ENCODE measurements at regions not wholly inside any gene's neighbourhood (a gene's known extent, or its start where the extent isn't known, plus 50 kb on each side); places are given as distances from the start of the nearest gene placed in this dataset.
"Not testable (repeated sequence)": the region's sequence is repeated elsewhere in the genome, so short reads cannot be mapped to it uniquely, and the experiment has no call there.

DNA sequence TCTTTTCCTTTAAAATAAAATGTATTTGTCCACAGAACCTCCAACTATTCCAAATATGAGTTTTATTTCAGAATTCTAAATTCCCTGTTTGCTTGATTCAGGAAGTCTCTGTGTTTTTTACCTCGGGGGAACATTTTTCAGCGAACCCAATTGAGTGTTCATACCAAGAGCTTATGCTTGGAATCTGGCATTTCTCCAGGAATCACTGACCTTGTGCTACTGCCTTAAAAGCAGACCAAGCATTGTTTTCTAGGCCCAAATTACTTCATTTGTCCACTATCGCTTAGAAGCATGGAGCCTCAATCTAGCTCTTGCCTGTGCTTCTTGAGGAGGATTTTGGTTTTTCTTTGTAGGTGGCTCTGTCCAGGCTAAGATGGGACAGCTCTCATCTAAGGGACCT lies 59.4 kb downstream of the EBLN1 start:
- no peak for DNase-seq (ENCODE audit: low spot score)

DNA sequence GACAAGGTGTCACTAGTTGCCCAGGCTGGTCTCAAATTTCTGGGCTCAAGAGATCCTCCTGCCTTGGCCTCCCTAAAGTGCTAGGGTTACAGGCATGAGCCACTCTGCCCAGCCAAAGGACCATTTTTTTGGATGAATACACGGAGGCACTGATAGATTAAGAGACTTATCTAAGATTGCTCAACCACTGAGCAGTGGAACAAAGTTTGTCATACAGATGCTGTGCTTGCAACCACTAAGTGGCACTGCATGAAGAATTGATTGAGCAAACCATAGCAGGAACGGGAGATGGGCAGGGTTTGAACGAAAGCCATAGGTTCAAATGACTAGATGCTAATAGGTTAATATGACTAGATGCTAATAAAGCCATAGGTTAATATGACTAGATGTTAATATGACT lies 61.1 kb downstream of the EBLN1 start:
- peak; percentile 10 for DNase-seq (ENCODE audit: low spot score)

- DNase-seq (ENCODE audit: low spot score) = no peak
These were observed 65.4 kb downstream of the EBLN1 start for GRCh38 chr10:22152403-22152802.

DNA sequence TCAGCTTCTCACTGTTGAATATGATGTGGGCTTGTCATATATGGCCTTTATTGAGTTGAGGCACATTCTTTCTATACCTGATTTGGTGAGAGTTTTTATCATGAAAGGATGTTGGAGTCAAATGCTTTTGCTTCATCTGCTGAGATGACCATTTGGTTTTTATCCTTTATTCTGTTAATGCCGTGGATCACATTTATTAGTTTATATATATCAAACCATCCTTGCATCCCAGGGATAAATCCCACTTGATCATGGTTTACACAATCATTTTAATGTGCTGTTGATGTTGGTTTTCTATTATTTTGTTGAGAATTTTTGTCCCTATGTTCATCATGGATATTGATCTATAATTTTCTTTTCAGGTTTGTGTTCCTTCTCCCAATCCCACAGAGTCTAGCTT lies 67.0 kb downstream of the EBLN1 start:
- DNase-seq (ENCODE audit: low spot score) = no peak

DNA sequence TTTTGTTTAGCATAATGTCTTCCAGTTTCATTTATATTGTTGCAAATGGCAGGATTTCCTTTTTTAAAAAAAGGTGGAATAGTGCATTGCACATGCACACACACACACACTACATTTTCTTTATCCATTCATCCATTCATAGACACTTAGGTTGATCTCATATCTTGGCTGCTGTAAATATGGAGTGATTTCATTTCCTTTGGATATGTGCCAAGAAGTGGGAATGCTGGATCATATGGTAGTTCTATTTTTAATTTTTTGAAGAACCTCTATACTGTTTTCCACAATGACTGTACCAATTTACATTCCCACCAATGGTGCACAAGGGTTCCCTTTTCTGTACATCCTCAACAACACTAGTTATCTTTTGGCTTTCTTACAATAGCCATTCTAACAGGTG lies 68.9 kb downstream of the EBLN1 start:
- DNase-seq (ENCODE audit: low spot score) = peak; percentile 38

- not testable (repeated sequence) for DNase-seq (ENCODE audit: low spot score)
These were observed 71.9 kb downstream of the EBLN1 start for GRCh38 chr10:22145873-22146272.

DNA sequence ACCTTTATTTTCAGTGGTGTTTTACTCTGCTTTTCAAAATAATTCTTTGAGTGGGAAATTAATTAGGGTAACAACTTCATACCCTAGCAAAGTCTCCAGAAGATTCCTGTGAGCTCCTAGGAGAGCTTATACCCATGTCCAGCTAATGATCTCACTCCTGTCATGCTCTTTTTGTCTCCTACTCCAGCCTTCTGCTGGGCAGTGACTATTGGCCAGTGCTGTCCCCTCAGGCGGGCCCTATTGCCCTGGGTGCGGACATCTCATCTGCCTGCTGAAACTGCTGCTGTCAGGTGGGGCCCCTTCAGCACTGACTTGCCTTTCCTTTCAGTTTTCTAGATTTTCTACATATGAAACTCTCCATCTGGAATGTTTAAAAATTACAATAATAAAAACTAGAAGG lies 80.3 kb downstream of the EBLN1 start:
- DNase-seq (ENCODE audit: low spot score) = no peak

GRCh38 chr10:22135591-22135990 lies 82.2 kb downstream of the EBLN1 start:
- DNase-seq (ENCODE audit: low spot score) = no peak

DNA sequence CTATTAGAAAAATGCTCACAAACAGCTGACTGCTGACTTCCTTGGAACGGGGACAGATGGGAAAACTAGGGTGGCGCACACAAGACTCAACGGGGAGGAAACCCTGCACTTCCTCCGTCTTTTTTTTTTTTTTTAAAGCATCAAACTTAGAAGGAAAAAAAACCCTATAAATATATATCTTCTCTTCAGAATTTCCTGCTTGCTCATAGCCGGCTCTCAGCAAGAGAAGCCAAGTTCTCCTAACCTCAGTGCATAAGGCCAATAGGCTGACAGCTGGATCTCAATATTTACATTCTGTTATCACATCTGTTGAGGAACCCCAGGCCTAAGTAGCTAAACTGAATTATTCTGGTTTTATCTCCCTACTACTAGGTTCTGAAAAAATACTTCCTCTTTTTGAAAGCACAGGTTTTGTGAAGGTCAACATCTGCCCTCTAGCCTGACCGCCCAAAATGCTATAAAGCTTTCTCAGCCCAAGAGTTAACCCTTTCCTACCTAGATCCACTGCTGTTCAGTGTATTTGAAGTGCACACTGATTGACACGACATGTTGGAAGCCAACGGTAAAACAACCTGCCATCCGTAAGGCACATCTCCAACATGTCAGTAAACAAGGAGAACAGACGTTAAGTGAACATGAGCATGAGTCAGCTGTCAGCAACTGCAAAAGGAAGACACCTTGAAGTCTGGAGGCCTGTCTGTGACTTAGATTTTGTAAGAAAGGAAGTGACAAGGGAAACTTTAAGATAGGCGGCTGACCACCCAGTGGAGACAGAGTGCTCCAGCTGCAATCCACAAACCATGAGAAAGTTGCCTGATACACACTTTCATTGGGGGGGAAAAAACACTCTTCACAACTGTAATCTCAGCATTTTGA lies 83.8 kb downstream of the EBLN1 start:
- no peak for DNase-seq (ENCODE audit: low spot score)

- DNase-seq (ENCODE audit: low spot score) = not testable (repeated sequence)
These were observed 87.0 kb downstream of the EBLN1 start for GRCh38 chr10:22130824-22131223.

- not testable (repeated sequence) for DNase-seq (ENCODE audit: low spot score)
These were observed 88.2 kb downstream of the EBLN1 start for GRCh38 chr10:22129612-22130011.

DNA sequence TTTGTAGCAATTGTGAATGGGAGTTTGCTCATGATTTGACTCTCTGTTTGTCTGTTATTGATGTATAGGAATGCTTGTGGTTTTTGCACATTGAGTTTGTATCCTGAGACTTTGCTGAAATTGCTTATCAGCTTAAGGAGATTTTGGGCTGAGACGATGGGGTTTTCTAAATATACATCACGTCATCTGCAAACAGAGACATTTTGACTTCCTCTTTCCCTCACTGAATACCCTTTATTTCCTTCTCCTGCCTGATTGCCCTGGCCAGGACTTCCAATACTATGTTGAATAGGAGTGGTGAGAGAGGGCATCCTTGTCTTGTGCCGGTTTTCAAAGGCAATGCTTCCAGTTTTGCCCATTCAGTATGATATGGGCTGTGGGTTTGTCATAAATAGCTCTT lies 96.6 kb downstream of the EBLN1 start:
- DNase-seq (ENCODE audit: low spot score) = not testable (repeated sequence)

- not testable (repeated sequence) for DNase-seq (ENCODE audit: low spot score)
These were observed 97.7 kb downstream of the EBLN1 start for GRCh38 chr10:22120072-22120471.

DNA sequence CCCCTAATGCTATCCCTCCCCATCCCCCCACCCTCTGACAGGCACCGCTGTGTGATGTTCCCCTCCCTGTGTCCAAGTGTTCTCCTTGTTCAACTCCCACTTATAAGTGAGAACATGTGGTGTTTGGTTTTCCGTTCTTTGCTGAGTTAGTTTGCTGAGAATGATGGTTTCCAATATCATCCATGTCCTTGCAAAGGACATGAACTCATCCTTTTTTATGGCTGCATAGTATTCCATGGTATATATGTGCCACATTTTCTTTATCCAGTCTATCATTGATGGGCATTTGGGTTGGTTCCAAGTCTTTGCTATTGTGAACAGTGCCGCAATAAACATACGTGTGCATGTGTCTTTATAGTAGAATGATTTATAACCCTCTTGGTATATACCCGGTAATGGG lies 98.2 kb downstream of the EBLN1 start:
- not testable (repeated sequence) for DNase-seq (ENCODE audit: low spot score)

DNA sequence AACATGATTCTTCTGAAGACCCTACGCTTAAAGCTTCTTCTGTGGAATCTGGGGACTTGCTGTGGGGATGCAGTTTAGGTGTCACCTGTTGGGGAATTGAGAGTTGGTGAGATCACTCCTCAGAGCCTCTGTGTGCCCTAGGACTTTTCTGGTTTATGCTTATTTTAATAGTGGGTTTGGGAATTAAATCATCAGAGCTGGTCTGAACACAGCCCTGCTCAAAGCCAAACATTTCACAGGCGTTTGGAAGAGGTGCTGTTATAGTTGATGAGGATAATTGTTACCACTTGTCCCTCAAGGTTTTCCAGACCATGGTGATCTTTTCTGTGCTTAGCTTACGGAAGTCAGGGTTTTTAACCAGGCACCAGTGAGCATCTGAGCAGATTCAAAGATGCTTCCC lies 106.1 kb downstream of the EBLN1 start:
- DNase-seq (ENCODE audit: low spot score) = no peak

GRCh38 chr10:22111260-22111659 lies 106.6 kb downstream of the EBLN1 start:
- no peak for DNase-seq (ENCODE audit: low spot score)

DNA sequence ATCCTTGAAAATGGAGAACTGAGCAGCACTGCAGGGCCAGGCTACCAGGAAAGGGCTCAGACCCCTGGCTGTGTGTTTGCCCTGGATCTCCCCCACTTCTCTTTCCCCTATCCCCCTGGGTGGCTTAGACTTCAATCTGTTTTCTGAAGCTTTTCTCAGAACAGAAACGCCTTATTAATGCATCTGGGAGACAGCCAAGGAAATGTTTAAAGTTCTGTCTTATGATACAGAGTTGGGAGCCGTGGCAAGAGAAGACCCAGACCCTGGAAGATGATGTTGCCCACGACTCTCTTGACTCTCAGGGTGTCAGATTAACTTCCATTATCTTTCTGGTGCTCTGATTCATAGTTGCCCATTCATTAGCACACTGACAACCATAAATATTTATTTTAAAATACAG lies 107.1 kb downstream of the EBLN1 start:
- DNase-seq (ENCODE audit: low spot score) = no peak

DNA sequence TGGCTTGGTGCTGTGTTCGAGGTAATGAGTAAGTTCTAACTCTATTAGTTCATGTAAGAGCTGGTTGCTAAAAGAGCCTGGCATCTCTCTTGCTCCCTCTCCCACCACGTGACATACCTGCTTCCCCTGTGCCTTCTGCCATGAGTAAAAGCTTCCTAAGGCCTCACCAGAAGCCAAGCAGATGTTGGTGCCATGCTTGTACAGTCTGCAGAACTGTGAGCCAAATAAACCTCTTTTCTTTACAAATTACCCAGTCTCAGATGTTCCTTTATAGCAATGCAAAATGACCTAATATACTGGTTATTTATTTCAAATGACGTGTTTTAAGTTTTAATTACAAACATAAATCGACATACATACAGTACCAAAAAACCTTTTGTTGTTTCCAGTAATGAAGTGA lies 101.7 kb upstream of the DNAJC1 start:
- no peak for DNase-seq (ENCODE audit: low spot score)

- peak; percentile 37 for DNase-seq (ENCODE audit: low spot score)
These were observed 100.4 kb upstream of the DNAJC1 start for GRCh38 chr10:22103701-22104470.

GRCh38 chr10:22097696-22098095 lies 94.2 kb upstream of the DNAJC1 start:
- no peak for DNase-seq (ENCODE audit: low spot score)

DNA sequence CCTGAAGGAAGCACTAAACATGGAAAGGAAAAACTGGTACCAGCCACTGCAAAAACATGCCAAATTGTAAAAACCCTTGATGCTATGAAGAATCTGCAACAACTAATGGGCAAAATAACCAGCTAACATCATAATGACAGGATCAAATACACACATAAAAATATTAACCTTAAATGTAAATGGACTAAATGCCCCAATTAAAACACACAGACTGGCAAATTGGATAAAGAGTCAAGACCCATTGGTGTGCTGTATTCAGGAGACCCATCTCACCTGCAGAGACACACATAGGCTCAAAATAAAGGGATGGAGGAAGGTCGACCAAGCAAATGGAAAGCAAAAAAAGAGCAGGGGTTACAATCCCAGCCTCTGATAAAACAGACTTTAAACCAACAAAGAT lies 87.7 kb upstream of the DNAJC1 start:
- DNase-seq (ENCODE audit: low spot score) = not testable (repeated sequence)

- DNase-seq (ENCODE audit: low spot score) = no peak
These were observed 83.8 kb upstream of the DNAJC1 start for GRCh38 chr10:22087402-22087738.

GRCh38 chr10:22086730-22087401 lies 83.3 kb upstream of the DNAJC1 start:
- DNase-seq (ENCODE audit: low spot score) = peak; percentile 35

All from RKO (cell line).